Midbrain (tissue), 1 donor: ENCODE measurements at regions not wholly inside any gene's neighbourhood (a gene's known extent, or its start where the extent isn't known, plus 50 kb on each side); places are given as distances from the start of the nearest gene placed in this dataset.

Source experiments
- DNase-seq: peaks from one replicate; lab custom pipeline; 2025; lab: John Stamatoyannopoulos, UW

DNA sequence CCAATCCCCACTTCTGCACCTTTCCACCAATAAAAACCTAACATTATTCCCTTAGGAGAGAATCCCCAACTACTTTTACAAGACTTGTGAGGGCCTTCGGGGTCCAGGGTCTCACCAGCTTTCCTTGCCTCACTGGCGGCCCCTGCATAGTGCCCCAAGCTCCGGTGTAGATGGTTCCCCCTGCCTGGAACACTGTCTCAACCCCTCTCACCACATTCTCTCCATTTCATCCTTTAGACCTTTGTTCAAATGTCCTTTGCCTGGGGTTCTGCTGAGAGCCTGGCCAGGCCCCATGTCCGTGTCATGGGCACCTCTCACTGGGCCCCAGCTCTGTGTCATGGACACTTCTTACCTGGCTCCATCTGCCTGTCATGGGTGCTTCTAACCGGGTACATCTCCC lies 64.5 kb upstream of the SORCS3 start:
- DNase-seq: no peak

DNA sequence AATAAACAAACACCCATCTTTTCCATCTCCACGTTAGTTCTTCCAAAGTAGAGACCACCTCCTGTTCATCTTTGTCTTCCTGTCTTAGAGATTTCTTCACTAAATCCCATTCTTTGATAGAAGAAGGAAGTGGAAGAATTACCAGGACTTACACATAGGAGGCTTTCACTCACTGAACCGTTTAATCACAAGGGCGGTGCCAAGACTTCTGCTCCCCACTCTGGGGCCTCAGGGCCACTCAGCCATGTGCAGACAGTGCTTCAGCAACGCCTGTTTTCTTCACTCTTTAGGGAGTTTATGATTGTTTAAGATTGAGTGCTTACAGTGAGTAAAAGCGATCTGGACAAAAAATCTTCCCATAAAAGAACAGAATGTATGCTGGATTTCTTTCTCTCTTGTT lies 63.9 kb upstream of the SORCS3 start:
- DNase-seq: no peak

DNA sequence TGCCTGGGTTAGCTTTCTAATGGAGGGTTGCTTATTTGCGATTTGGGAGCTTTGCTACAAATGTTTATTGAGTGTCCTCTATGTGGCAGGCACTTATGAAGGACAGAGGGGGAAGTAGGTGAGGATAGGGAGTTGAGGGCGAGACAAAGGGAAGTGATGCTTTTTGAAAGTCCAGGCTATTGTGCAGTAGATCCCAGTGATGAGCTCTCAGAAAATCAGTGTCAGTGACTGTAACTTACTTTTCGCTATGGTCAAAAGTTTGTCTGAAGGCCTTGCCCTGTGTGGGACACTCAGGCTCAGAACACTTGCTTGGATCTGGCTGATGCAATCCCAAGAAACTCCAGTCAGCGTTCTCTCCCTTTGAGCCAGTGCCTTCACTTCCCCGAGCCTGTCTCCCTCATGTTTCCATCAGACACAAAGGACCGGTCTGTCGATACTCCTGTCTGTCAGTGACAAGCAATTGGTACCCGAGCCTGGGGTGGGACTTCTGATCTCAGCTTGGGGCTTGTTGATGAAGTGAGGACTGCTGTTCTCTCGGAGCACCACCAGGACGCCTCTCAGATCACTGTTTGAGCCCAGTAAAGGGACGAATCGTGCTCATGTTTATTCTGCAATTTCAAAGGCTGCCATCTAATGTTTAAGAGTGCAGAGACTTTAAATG lies 63.1 kb upstream of the SORCS3 start:
- no peak for DNase-seq

DNA sequence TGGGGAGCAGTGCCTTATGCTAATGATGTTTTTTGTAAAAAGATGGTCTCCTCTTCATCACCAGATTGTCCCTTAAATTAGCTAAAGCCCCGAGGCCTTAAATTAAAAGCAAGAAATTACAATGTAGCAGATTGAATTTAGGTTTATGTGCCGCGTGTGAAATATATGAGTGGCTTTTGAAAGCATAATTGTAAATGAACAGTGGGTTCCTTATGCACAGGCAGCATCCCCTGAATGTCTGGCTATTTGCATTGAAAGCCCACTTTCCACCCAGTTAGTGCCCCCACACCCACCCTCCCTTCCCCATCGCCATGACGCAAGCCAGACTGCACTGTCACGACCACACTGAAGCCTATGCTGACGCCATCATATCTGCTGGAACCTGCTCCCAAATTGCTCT lies 62.4 kb upstream of the SORCS3 start:
- DNase-seq: no peak

DNA sequence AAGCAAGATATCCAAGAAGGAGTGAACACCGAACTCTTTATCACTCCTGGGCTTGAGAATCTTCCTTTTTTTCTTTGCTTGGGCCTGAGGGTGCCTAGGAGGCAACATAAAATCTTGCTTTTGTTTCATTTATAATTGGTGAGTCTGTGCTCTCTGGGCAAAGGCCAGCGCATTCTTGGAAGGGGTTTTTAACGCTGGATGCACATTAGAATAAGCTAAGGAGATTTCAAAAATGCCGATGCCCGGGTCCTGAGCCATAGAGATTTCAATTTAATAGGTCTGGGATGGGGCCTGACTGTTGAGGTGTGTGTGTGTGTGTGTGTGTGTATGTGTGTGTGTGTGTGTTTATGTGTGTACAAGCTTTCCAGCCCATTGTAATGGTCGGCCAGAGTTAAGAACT lies 62.0 kb upstream of the SORCS3 start:
- DNase-seq: no peak

DNA sequence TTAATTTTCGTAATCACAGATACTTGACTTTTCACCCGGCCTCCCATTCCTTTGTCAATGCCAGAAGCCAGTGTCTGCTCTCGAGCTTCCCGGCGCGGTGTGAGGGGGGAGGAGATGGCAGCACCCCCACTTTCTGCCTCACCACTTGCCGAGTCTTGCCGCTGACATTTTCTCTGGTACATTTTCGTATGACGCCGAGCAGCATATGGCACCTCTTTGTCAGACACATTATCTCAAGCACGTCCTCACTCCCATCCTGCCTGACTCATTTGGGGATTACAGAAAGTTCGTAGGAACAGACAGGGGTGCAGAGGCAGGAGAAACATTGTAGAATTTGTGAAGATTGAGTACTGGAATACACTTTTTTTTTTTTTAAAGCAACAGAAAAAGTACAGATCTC lies 60.8 kb upstream of the SORCS3 start:
- no peak for DNase-seq

DNA sequence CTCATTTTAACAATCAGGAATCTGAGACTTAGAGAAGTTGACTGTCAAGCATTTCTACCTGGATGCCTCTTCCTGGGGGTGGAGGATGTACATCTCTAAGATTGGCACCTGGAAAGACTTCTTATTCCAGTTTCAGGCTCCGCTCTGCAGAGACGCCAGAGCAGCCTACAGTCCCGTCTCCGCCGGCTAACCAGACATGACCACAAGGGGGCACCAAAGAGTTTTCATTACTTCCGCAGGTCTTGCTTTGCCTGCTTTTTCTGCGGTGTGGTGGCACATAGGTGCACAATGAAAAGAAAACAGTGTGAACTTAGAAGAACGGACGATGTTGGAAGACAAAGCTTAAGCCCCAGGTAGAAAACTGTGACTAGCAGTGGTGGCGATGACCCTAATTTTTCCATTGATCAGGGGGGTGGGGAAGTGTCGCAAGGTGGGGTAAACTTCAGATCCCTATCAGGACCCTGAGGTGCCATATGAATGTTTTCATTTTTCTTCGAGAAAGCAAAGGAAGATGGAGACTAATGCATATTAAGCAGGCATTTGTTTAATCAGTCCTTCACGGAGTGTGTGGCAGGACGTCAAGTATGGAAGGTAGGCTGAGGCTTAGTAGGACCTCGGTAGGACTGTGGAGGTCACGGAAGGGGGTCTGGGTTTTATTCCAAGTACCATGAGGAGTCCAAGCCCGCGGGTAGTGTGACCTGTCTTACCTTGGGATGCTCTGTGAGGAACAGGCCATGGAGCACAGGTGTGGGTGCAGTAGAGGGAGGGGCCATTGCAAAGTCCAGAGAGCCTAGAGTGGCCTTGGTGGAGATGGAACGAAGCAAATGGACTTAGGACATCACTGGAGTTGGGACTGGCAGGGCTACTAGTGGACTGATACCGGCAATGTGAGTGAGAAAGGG lies 60.1 kb upstream of the SORCS3 start:
- DNase-seq: peak; percentile 75

DNA sequence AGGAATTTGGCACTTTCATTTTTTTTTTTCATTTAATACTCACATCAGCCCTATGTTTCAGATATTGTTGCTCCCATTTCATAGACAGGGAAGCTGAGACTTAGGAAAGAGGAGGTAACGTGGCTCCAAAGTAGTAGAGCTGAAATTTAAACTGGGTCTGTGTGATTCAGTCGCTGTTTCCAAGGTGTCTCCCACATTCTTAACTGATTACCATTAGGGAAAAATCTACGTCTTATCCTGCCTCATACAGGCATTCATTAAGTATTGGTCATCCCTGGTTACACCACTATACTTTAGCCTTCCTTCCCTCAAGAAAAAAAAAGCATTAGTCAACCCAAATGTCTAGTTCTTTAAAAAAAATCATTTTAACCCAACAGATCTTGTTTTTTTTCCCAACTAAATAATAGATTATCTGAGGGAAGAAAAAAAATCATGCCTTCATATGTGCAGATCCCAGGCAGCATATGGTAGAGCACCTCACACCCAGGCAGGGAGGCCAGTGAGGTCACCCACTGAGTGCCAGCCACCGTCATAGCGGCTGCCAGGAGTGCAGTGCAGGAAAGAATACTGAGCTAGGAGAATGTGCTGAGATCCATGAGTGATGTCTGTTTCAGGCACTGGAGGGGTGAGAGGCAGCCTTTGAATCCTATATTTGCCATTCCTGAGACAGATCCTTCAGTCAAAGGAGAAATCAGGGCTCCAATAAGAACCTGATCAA lies 59.0 kb upstream of the SORCS3 start:
- no peak for DNase-seq

DNA sequence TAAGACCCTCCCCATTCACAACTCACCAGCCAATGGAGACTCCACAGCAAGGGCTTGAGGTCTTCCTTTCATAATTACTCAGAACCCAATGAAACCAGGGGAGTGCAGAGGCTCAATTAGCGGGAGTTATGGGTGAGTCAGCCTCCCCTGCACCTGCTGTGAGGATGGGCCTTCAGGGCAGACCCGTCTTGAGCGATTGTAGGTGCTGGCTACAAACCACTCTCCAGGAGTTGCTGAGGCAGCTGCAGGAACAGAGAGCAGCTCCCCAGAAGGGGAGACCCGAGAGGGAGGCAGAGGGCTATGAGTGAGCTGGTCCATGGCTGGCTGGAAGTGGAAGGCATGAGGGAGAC lies 58.5 kb upstream of the SORCS3 start:
- DNase-seq: no peak

DNA sequence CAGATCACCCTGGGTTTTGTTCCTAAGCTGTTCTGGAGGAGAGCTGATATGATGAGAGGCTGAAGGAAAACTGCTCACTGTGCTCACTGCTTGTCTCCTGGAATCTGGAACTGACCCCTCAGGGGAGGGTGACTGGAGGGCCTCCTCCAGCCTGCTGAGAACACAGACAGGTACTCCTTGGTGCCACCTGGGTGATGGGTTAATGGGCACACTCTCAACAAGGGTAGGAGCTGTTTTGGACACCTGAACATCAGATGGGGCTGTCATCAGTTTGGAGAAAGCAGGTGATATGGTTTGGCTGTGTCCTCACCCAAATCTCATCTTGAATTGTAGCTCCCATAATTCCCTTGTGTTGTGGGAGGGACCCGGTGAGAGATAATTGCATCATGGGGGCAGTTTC lies 58.1 kb upstream of the SORCS3 start:
- no peak for DNase-seq

DNA sequence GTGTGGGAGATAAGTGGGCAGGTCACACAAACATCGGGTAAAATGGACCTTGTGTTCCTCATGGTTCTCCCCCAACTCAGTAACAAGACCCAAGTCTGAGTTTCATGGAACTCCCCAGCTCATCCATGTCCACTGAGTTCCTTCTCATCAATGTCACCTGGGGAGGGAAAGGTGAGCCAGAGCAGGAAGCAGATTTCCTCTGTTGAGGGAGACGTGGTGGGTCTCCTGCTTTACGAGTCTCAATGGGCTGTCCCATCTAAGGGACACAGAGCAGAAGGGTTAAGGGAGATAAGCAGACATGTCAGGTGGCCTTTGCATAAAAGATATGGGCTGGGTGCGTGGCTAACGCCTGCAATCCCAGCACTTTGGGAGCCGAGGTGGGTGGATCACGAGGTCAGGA lies 56.5 kb upstream of the SORCS3 start:
- no peak for DNase-seq

DNA sequence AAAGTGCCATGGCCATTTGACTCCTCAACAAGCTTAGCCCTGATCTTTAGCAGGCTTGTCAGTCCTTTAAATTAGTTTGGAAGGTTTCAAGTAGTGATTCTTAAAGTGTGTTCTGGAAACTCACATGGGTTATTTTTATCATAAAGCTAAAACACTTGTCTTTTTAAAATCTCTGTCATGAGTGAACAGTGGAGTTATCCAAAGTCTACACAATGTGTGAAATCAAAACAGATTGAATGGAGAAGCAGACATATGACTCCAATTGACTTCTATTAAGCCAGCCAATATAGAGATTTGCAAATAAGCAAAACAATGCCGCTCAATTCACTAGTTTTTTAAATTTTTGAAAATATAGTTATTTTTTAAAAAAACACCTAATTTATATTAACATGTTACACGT lies 53.3 kb upstream of the SORCS3 start:
- DNase-seq: no peak

DNA sequence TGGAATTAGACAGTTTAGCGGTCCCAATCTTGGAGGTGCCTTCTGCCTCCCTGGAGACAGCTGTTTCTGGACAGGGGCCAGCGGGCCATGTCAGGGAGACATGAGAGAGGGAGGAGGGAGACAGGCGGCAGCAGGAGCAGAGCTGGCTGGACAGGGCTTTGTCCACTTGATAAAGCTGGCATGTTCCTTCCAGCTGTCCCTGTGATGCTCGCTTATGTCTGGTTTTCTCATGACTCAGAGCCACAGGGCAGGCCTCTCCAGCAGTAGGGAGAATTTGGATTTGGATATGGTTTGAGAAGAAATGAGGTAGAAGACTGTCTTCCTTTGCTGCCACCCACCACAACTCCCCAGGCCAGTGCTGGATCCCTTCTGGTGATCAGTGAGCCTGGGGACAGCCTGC lies 51.7 kb upstream of the SORCS3 start:
- DNase-seq: no peak

DNA sequence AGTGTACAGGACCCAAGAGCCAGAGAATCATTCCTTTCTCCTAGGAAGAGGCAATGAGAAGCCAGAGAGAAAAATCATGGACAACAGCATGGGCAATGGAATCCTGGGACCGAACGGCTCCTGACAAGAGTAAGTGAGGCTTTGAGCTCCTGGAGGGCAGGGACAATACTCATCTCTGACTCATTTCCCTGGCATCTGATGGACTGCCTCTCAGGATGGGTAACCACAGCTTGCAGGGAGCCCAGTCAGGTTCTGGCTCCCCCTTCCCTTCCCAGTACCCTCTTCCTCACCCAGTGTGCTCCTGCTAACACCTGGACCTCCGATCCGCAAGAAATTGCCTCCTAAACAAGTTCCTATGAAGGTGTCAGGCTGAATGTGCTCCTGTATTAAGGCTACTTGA lies 51.2 kb upstream of the SORCS3 start:
- DNase-seq: no peak
